Lung (tissue), 11 donors: ENCODE measurements at regions not wholly inside any gene's neighbourhood (a gene's known extent, or its start where the extent isn't known, plus 50 kb on each side); places are given as distances from the start of the nearest gene placed in this dataset.
A peak's percentile ranks its signal among the peaks of the same experiment; 100 is the strongest.

Source experiments
- ATAC-seq: fragments of 200-7000 bp; cut with Tn5 transposase; one replicate; pipeline ENCODE4 v1.9.1; 2020; ENCODE audit warnings: moderate number of reproducible peaks; ENCODE audit not compliant: insufficient read depth, low FRiP score
- DNase-seq, 3 donors: peaks; one replicate each; pipeline ENCODE4 v3.0.0-alpha.2; 2013 to 2017
- H3K27ac ChIP-seq, 2 donors: one replicate each; pipeline ENCODE4 v1.5.1; 2013; ENCODE audit warnings: mild to moderate bottlenecking in 2 of 2, moderate library complexity in 2 of 2, control low read depth in 1 of 2, inconsistent platforms in 1 of 2, low read depth in 1 of 2, low read length in 1 of 2
- H3K27me3 ChIP-seq, 3 donors: one replicate each; pipeline ENCODE4 v1.5.1; 2013; ENCODE audit warnings: low read length in 2 of 3; ENCODE audit not compliant: control insufficient read depth in 3 of 3, insufficient read depth in 3 of 3
- H3K36me3 ChIP-seq, 4 donors: one replicate each; pipeline ENCODE4 v1.5.1; 2013; ENCODE audit warnings: low read length in 4 of 4, mild to moderate bottlenecking in 1 of 4, moderate library complexity in 1 of 4; ENCODE audit not compliant: control insufficient read depth in 4 of 4, insufficient read depth in 4 of 4
- H3K4me1 ChIP-seq, 5 donors: one replicate each; pipeline ENCODE4 v1.5.1; 2013; ENCODE audit warnings: low read length in 5 of 5, mild to moderate bottlenecking in 2 of 5, moderate library complexity in 1 of 5; ENCODE audit not compliant: control insufficient read depth in 5 of 5, insufficient read depth in 5 of 5
- H3K4me3 ChIP-seq: one replicate; pipeline ENCODE4 v1.5.1; 2013; ENCODE audit warnings: mild to moderate bottlenecking, control low read depth, moderate library complexity
- H3K9ac ChIP-seq, 2 donors: one replicate each; pipeline ENCODE4 v1.5.1; 2013; ENCODE audit warnings: low read length in 2 of 2, control low read depth in 1 of 2; ENCODE audit not compliant: insufficient read depth in 1 of 2
- H3K9me3 ChIP-seq, 4 donors: one replicate each; pipeline ENCODE4 v1.5.1; 2013; ENCODE audit warnings: low read length in 3 of 4, mild to moderate bottlenecking in 1 of 4, moderate library complexity in 1 of 4; ENCODE audit not compliant: control insufficient read depth in 4 of 4, insufficient read depth in 3 of 4
- CTCF ChIP-seq: IDR thresholded peaks from 2 replicates; pipeline ENCODE4 v1.5.1; 2012; ENCODE audit warnings: mild to moderate bottlenecking; ENCODE audit errors: control extremely low read depth, extremely low read depth
- WGBS, 2 donors: extraction: QIAGEN DNeasy Blood & Tissue Kit; methylation state at CpG; one replicate each; pipeline ENCODE4 v1.1.7; 2013; 5-methylcytosine and 5-hydroxymethylcytosine counted together
- donor health status: control.
- donor health status: control.
- donor health status: Bipolar disorder and iron deficiency.
- donor health status: healthy.
- donor health status: DM: yes; HTN: yes; CAD: no.

GRCh38 chr1:36731226-36732014, 248.7 kb upstream of the CSF3R start:
- no peak for TF ChIP-seq CTCF
- ATAC-seq (no peak), DNase-seq (peak in 2 of 3 donors; percentile 10 to 18)
- Histone ChIP-seq H3K36me3 (no peaks in the 10 kb centered on the region), H3K9ac (no peak overlapping the region), H3K27ac (no peak overlapping the region), H3K4me1 (peaks cover 0 to 10% (median 0%) of the 10 kb centered on the region in 5 donors), H3K4me3 (no peak overlapping the region), H3K9me3 (peaks cover 0 to 3% (median 0%) of the 10 kb centered on the region in 4 donors), H3K27me3 (peaks cover 0 to 25% (median 4%) of the 10 kb centered on the region in 3 donors)
- WGBS, 2 donors, result 57 to 60% methylated on average over 11 of the region's 11 CpGs

- WGBS, 2 donors, result 85 to 89% methylated on average over 2 of the region's 2 CpGs
- peaks cover 0 to 20% (median 0%) of the 10 kb centered on the region in 3 donors for H3K27me3 ChIP-seq
- peaks cover 0 to 3% (median 0%) of the 10 kb centered on the region in 4 donors for H3K9me3 ChIP-seq
- H3K4me1 ChIP-seq, result peaks cover 0 to 10% (median 0%) of the 10 kb centered on the region in 5 donors
- DNase-seq (no peak), ATAC-seq (no peak)
- H3K27ac ChIP-seq, result no peak overlapping the region
- no peaks in the 10 kb centered on the region for H3K36me3 ChIP-seq
- no peak overlapping the region for H3K4me3 ChIP-seq
- no peak for TF ChIP-seq CTCF
- H3K9ac ChIP-seq, result no peak overlapping the region
Observed at GRCh38 chr1:36730599-36730998, 247.9 kb upstream of the CSF3R start.

- H3K27ac ChIP-seq, result peak overlapping the region in 1 of 2 donors; percentile 65
- H3K4me1 ChIP-seq, result peaks cover 0 to 10% (median 0%) of the 10 kb centered on the region in 5 donors
- 53 to 62% methylated on average over 12 of the region's 12 CpGs for WGBS, 2 donors
- H3K4me3 ChIP-seq, result no peak overlapping the region
- peaks cover 0 to 3% (median 0%) of the 10 kb centered on the region in 4 donors for H3K9me3 ChIP-seq
- no peak overlapping the region for H3K9ac ChIP-seq
- ATAC-seq, result no peak
- TF ChIP-seq CTCF, result no peak
- H3K36me3 ChIP-seq, result no peaks in the 10 kb centered on the region
- peaks cover 0 to 14% (median 0%) of the 10 kb centered on the region in 3 donors for H3K27me3 ChIP-seq
- peak in 1 of 3 donors; percentile 6 for DNase-seq
Observed at GRCh38 chr1:36729716-36730510, 247.2 kb upstream of the CSF3R start.
